GM18870 (cell line): ENCODE measurements at regions not wholly inside any gene's neighbourhood (a gene's known extent, or its start where the extent isn't known, plus 50 kb on each side); places are given as distances from the start of the nearest gene placed in this dataset.

Experiments used
- ATAC-seq: cut with Tn5 transposase; IDR thresholded peaks from one replicate; pipeline ENCODE4 v1.9.1; 2021; ENCODE audit warnings: moderate library complexity; ENCODE audit not compliant: unreplicated experiment

- no peak for ATAC-seq
These were observed 98.6 kb downstream of the FHDC1 start for GRCh38 chr4:153034681-153035080.

GRCh38 chr4:153036931-153037482 lies 100.9 kb downstream of the FHDC1 start:
- no peak for ATAC-seq

- no peak for ATAC-seq
These were observed 102.6 kb downstream of the FHDC1 start for GRCh38 chr4:153038623-153039311.

GRCh38 chr4:153039542-153040185 lies 103.5 kb downstream of the FHDC1 start:
- ATAC-seq, result no peak

- no peak for ATAC-seq
These were observed 104.6 kb downstream of the FHDC1 start for GRCh38 chr4:153040677-153041076.

GRCh38 chr4:153044036-153044435 lies 107.9 kb downstream of the FHDC1 start:
- ATAC-seq, result no peak

- ATAC-seq, result peak; percentile 53
These were observed 109.2 kb downstream of the FHDC1 start for GRCh38 chr4:153045111-153045982.

- no peak for ATAC-seq
These were observed 122.5 kb downstream of the FHDC1 start for GRCh38 chr4:153058671-153059060.

- ATAC-seq, result no peak
These were observed 124.1 kb downstream of the FHDC1 start for GRCh38 chr4:153060196-153060595.

GRCh38 chr4:153061971-153062370 lies 125.8 kb downstream of the FHDC1 start:
- no peak for ATAC-seq

GRCh38 chr4:153062652-153063168 lies 126.6 kb downstream of the FHDC1 start:
- no peak for ATAC-seq

GRCh38 chr4:153063490-153063889 lies 127.4 kb downstream of the FHDC1 start:
- ATAC-seq, result no peak

GRCh38 chr4:153064571-153064970 lies 128.4 kb downstream of the FHDC1 start:
- no peak for ATAC-seq

- ATAC-seq, result no peak
These were observed 129.2 kb downstream of the FHDC1 start for GRCh38 chr4:153065276-153065675.

GRCh38 chr4:153067376-153067775 lies 131.3 kb downstream of the FHDC1 start:
- no peak for ATAC-seq

GRCh38 chr4:153068751-153069150 lies 132.6 kb downstream of the FHDC1 start:
- no peak for ATAC-seq

- no peak for ATAC-seq
These were observed 132.2 kb upstream of the TRIM2 start for GRCh38 chr4:153071958-153072598.

GRCh38 chr4:153072661-153073060 lies 131.6 kb upstream of the TRIM2 start:
- ATAC-seq, result no peak

GRCh38 chr4:153074486-153074885 lies 129.8 kb upstream of the TRIM2 start:
- no peak for ATAC-seq

GRCh38 chr4:153074936-153075630 lies 129.2 kb upstream of the TRIM2 start:
- no peak for ATAC-seq
